ENCODE measurements at regions not wholly inside any gene's neighbourhood (a gene's known extent, or its start where the extent isn't known, plus 50 kb on each side); places are given as distances from the start of the nearest gene placed in this dataset.

DNA sequence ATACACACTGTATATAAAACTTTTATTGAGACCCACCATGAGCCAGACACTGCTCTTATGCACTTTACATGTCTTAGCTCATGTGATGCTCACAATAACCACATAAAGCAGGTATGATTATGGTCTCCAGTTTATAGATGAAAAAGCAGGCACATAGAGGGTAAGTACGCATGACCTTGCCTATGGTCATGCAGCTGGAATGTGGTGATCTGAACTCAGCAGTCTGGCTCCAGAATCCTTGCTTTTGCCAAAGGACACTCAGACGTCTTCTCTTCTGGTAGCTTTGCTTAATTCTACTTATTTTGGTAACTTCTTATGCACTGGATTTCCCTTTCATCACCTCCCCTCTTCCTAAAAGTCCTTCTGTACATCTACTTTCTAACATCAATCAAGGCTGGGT, 103.3 kb upstream of the CRY1 start:
- no peak for TF ChIP-seq TAF1 (IDR thresholded peaks at IDR 0.05; ENCODE audit: borderline replicate concordance, insufficient read depth, low read length)
- TF ChIP-seq SIN3A (IDR thresholded peaks at IDR 0.05; ENCODE audit: borderline replicate concordance, insufficient read depth, low read length): no peak
- TF ChIP-seq, protein P1, sequence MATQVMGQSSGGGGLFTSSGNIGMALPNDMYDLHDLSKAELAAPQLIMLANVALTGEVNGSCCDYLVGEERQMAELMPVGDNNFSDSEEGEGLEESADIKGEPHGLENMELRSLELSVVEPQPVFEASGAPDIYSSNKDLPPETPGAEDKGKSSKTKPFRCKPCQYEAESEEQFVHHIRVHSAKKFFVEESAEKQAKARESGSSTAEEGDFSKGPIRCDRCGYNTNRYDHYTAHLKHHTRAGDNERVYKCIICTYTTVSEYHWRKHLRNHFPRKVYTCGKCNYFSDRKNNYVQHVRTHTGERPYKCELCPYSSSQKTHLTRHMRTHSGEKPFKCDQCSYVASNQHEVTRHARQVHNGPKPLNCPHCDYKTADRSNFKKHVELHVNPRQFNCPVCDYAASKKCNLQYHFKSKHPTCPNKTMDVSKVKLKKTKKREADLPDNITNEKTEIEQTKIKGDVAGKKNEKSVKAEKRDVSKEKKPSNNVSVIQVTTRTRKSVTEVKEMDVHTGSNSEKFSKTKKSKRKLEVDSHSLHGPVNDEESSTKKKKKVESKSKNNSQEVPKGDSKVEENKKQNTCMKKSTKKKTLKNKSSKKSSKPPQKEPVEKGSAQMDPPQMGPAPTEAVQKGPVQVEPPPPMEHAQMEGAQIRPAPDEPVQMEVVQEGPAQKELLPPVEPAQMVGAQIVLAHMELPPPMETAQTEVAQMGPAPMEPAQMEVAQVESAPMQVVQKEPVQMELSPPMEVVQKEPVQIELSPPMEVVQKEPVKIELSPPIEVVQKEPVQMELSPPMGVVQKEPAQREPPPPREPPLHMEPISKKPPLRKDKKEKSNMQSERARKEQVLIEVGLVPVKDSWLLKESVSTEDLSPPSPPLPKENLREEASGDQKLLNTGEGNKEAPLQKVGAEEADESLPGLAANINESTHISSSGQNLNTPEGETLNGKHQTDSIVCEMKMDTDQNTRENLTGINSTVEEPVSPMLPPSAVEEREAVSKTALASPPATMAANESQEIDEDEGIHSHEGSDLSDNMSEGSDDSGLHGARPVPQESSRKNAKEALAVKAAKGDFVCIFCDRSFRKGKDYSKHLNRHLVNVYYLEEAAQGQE (IDR thresholded peaks at IDR 0.05; ENCODE audit: insufficient read depth in 1 of 2, low read depth in 2 of 2, low read length in 2 of 2): no peak
- TF ChIP-seq POLR2AphosphoS5 (IDR thresholded peaks at IDR 0.05; ENCODE audit: low read depth, low read length): no peak
- TF ChIP-seq FOXP2 (optimal IDR thresholded peaks at IDR 0.05; ENCODE audit: borderline replicate concordance, extremely low read depth, extremely low read length, insufficient read depth): no peak

- TF ChIP-seq SIN3A (IDR thresholded peaks at IDR 0.05; ENCODE audit: borderline replicate concordance, insufficient read depth, low read length): no peak
- no peak for TF ChIP-seq POLR2AphosphoS5 (IDR thresholded peaks at IDR 0.05; ENCODE audit: low read depth, low read length)
- TF ChIP-seq, protein P1 (IDR thresholded peaks at IDR 0.05; ENCODE audit: insufficient read depth in 1 of 2, low read depth in 2 of 2, low read length in 2 of 2): no peak
- no peak for TF ChIP-seq FOXP2 (optimal IDR thresholded peaks at IDR 0.05; ENCODE audit: borderline replicate concordance, extremely low read depth, extremely low read length, insufficient read depth)
- TF ChIP-seq TAF1 (IDR thresholded peaks at IDR 0.05; ENCODE audit: borderline replicate concordance, insufficient read depth, low read length): no peak
Measured at GRCh38 chr12:107200394-107200793, 107.0 kb upstream of the CRY1 start.

DNA sequence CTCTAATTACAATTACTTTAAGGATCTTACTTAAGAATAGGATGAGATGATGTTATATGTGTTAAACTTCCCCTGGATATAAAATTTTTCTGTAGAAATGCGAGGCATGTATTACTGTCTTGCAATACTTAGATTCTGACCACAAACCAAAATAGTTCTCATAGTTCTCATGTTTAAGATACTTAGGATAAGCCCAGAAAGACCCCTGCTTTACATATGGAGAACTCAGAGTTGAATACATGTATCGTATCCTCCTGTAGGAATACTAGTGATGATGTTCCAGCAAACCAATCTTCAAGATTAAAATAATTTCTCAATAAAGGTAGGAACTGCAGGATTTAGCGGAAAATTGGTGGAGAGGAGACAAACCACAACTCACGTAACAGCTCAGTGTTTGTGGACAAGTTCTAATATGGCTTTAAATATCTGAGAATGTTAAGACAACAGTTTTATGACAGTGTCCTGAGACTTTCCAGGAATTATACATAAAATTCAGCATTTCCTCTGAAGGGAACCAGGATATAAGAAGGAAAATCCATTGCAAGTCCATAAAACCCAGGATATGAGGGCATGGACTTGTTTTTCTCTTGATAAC, 114.7 kb upstream of the CRY1 start:
- TF ChIP-seq SIN3A (IDR thresholded peaks at IDR 0.05; ENCODE audit: borderline replicate concordance, insufficient read depth, low read length) (no peak), FOXP2 (optimal IDR thresholded peaks at IDR 0.05; ENCODE audit: borderline replicate concordance, extremely low read depth, extremely low read length, insufficient read depth) (no peak), POLR2AphosphoS5 (IDR thresholded peaks at IDR 0.05; ENCODE audit: low read depth, low read length) (no peak), TAF1 (IDR thresholded peaks at IDR 0.05; ENCODE audit: borderline replicate concordance, insufficient read depth, low read length) (no peak)
- TF ChIP-seq, protein P1 (IDR thresholded peaks at IDR 0.05; ENCODE audit: insufficient read depth in 1 of 2, low read depth in 2 of 2, low read length in 2 of 2): no peak

DNA sequence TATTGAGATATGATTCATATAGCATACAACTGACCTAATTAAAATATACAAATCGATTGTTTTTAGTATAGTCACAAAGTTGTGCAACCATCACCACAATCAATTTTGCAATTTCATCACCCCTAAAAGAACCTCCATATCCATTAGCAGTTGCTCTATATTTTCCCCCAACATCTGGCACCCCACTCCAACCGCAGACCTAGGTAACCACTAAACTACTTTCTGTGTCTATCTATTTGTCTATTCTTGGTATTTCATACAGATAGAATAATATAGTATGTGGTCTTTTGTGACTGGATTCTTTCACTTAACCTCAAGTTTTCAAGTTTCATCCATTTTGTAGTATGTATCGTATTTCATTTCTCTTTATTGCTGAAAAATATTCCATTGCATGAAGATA, 126.0 kb upstream of the CRY1 start:
- TF ChIP-seq, protein P1 (IDR thresholded peaks at IDR 0.05; ENCODE audit: insufficient read depth in 1 of 2, low read depth in 2 of 2, low read length in 2 of 2): no peak
- TF ChIP-seq TAF1 (IDR thresholded peaks at IDR 0.05; ENCODE audit: borderline replicate concordance, insufficient read depth, low read length) (no peak), POLR2AphosphoS5 (IDR thresholded peaks at IDR 0.05; ENCODE audit: low read depth, low read length) (no peak), SIN3A (IDR thresholded peaks at IDR 0.05; ENCODE audit: borderline replicate concordance, insufficient read depth, low read length) (no peak), FOXP2 (optimal IDR thresholded peaks at IDR 0.05; ENCODE audit: borderline replicate concordance, extremely low read depth, extremely low read length, insufficient read depth) (no peak)
